NOMO-1 (cell line): ENCODE measurements at regions not wholly inside any gene's neighbourhood (a gene's known extent, or its start where the extent isn't known, plus 50 kb on each side); places are given as distances from the start of the nearest gene placed in this dataset.
"Not testable (repeated sequence)": the region's sequence is repeated elsewhere in the genome, so short reads cannot be mapped to it uniquely, and the experiment has no call there.

Experiments
- DNase-seq, 2 experiments: peaks; one replicate each; lab custom pipeline; 2025; ENCODE audit not compliant: unreplicated experiment in 2 of 2; lab: John Stamatoyannopoulos, UW

DNA sequence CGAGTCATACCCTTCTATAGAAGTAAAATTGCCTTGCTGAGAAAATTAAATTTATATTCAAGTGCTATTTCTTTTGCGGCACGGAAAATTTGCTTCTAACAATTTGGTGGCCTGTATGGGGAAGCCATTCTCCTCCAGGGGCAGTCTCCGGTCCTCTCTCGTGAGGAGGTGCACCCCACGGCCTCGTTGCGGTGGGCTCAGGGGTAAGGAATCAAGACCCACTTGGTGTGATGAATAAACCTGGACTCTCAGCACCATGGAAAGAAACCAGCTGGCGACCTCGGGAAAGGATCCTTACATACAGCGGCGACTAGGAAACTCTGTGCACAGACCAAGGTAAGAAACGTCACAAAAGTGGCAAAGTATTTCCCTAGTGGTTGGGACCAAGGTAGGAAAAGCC, 252.9 kb downstream of the DPY19L2 start:
- no peak for DNase-seq

DNA sequence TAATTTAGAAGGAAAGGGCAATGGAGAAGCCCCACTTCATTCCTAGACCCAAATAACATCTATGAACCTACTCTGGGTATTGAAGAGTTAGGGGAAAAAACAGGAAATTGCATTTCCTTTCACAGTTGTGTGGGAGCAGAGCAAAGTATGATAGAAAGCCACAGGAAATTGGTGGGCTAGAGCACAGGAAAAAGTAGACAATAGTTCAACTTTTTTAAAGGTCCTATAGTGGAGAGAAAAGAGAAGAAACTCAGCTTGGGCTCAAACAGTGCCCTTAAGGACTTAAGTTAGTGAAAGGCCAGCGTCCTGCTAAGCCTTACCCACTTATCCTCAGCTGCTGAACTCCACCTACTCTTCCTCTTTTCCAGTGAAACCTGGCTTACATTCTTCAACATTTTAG, 258.1 kb downstream of the DPY19L2 start:
- DNase-seq: no peak

DNA sequence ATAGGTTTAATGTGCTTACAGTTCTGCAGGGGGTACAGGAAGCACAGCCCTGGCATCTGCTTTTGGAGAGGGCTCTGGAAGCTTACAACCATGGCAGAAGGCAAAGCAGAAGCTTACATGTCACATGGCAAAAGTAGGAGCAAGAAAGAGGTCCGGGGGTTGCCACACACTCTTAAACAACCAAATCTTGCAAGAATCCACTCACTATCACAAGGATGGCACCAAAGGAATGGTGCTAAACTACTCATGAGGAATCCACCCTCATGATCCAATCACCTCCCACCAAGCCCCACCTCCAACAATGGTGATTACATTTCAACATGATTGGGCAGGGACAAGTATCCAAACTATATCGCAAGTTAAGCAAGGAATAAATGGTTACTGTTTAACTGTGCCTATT, 255.8 kb upstream of the AVPR1A start:
- DNase-seq: no peak

DNA sequence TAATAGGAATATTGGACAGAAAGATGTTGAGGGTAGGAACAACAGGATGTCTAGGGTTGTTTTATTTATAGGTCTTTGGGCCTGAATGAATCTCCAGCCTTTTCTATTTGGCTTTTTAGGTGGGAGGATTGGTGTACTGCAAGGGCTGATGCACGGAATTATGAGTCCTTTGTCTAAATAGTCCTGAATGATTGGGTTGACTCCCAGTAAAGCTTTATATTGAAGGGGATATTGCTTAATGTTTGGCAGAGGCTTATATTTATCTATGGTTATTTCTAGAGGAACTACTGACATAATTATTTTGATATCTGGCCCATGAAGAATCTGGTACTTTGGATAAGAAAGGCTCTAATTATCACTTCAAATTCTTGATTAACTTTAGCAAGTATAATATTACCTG, 253.6 kb upstream of the AVPR1A start:
- no peak for DNase-seq

DNA sequence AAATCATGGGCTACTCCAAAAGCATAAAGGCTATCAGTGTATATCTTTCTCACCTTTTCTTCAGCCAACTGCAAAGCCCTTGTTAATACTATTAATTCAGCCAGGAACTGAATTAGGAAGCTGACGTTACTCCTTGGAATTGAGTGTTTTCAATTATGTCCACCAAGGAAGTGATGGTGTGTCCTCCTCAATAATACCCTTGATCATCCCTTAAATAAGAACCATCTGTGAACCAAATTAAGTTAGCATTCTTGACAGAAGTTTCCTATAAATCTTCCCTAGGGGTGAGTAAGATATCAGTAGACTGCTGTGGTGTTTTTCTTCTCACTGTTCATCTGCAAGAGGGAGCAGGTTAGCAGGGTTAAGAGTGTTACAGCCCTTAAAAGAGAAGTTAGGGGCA, 252.3 kb upstream of the AVPR1A start:
- no peak for DNase-seq

DNA sequence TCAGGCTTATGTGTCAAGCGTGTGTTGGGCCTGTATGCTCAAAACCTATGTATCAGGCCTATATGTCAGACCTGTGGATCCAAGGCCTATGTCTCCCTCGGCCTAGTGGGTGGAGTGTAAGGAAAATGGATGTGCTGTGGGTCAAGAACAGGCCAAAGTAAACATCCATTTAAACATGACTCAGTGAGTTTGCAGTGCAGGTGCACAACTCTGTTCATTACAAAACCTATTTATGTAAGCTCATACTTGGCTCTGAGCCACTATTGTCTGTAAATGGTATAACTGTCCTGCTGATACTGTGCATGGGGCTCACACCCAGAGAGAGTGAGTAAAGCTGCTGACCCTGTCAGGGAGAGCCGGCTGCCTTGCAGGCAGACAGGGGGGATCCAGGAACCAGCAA, 249.7 kb upstream of the AVPR1A start:
- DNase-seq: no peak

DNA sequence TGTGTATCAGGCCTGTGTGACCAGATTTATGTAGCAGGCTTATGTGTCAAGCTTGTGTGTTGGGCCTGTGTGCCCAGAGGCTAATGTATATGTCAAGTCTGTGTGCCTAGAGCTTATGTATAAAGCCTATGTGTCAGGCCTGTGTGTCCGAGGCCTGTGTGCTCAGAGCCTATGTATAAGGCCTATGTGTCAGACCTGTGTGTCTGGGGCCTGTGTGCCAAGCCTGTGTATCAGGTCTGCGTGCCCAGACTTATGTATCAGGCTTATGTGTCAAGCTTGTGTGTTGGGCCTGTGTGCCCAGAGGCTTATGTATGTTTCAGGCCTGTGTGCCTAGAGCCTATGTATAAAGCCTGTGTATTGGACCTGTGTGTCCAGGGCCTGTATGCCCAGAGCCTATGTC, 249.3 kb upstream of the AVPR1A start:
- DNase-seq: no peak

DNA sequence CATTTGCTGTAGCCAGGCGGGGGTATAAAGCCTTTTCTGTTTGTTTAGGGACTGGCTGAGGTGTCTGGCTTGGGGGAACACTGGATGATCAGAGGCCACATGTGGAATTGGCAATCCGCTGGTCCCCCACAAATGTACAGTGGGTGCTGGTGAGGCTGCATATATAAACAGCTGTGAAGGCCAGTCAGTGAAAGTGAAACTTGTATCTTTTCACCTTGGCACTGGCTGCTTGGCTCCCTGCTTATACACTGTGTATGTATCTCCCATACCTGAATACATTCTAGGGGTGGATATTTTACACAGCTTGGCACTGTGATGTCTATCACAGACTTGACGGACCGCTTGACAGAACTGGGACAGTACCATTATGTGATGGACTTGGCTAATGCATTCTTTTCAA, 246.8 kb upstream of the AVPR1A start:
- DNase-seq: no peak

DNA sequence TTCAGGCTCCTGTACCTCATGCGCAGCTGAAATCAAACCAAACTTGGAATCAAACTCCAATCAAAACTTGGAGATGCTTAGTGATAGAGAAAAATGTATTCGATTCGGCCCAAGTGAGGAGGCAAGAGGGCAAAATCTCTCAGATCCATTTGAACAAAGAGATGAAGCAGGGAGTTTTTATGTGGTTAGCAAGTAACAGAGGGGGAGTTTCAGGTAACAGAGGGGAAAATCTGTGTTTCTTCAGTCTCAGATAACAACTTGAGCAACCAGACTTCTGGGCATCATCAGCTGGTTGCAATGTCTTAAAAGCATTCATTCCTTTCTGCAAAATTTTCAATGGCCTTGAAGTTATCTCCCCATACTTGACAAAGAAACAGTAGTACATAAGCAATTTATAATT, 245.1 kb upstream of the AVPR1A start:
- no peak for DNase-seq

DNA sequence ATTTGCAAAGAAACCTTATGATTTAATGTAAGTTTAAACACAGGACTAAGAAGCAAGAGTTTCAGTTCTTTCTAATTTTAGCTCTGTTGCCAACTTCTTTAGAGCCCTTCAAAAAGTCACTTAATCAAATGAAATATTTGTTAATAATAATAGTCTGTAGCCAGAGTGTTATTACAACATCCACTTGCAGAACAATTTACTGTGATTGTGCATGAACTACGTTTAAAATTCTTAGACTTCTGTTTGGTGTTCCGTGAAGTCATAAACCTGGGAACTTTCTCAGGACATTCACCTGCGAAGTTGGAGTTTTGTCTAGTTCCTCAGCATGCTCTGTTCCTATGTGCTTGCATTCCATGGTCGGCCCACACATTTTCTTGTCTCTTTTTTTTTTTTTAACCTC, 244.0 kb upstream of the AVPR1A start:
- DNase-seq: no peak

DNA sequence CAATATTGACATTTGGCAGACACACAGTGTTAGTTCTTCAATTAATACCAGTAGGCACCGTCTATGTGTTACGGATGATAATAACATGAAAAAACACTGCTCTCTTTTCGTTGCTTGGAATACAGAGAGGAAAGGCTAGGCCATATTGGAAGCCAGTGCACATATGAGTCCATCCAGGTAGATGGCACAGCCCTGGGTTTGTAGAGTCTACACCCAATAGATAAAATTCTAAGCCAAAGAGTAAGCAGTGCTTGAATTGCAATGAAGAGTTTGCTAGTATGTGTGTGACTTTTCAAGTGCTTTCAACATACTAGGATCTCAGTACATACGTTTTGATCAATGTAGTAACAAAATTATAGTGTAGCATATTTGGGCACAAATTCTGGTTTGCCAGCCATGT, 243.3 kb upstream of the AVPR1A start:
- no peak for DNase-seq

DNA sequence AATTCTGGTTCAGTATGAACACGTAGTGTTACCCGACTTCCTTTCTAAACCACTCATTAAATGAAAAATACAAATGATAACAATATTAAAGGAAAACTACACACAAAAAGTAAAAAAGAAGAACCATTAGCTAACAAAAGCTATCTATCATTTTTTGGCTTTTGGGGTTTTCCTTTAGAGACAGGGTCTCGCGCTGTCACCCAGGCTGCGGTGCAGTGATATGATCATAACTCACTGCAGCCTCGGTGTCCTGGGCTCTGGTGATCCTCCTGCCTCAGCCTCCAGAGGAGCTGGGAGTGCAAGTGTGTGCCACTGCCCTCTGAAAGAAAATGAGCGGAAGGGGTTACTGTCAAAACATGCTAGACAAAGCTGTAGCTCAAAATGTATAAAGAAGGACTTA, 238.2 kb upstream of the AVPR1A start:
- no peak for DNase-seq

DNA sequence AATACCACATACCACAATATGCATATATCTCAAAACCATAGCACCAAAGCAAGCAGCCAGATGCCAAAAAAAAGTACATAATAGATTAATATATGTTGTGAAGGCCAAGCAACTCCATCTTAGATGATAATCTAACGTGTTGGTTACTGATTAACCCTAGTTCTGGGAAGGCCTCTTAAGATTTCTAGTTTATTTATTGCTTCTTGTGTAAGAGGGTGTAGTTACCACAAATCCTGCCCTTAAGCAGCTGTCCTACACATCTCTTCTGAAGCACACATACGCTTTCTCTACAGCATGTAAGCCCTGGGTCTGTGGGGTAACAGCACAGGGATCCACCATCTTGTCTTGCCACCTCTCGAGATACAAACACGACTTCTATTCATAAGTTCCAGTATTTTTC, 236.8 kb upstream of the AVPR1A start:
- no peak for DNase-seq

DNA sequence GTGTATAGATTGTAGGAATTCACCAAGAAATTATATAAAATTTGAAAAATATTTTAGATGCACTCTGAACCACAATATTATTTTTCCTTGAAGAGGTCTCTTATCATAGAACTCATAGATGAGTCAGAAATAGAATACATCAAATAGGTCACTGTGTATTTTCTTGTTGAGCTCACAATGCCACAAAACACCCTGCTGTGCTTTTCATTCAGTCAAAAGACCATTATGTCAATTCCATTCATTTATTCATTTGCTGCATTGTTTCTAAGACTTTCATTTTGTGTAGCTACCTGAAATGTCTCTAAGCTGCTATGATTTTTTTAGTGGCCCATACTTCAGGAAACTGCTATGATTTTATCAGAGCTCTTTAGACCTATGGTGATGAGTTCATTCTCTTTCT, 231.9 kb upstream of the AVPR1A start:
- no peak for DNase-seq

DNA sequence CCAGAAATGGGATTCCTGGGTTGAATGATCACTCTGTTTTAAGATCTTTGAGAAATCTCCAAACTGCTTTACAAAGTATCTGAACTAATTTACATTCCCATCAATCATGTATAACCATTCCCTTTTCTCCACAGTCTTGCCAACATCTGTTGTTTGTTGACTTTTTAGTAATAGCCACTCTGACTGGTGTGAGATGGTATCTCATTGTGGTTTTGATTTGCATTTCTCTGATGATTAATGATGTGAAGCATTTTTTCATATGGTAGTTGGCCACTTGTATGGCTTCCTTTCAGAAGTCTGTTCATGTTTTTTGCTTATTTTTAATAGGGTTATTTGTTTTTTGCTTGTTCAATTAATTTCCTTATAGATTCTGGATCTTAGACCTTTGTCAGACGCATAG, 211.8 kb upstream of the AVPR1A start:
- DNase-seq: no peak

DNA sequence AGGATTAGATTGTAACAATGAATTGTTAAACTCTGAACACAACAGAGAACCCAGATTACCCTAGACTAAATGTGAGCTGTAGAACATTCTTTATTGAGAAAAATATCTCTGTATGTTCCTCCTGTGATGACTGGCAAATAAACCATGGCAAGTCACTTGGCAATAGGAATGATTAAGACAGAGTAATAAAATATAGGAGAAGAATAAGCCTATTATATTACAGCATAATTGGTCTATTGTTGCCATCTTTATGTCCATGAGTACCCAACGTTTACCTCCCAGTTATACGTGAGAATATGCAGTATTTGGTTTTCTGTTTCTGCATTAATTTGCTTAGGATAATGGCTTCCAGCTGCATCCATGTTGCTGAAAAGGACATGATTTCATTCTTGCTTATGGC, 211.2 kb upstream of the AVPR1A start:
- no peak for DNase-seq

DNA sequence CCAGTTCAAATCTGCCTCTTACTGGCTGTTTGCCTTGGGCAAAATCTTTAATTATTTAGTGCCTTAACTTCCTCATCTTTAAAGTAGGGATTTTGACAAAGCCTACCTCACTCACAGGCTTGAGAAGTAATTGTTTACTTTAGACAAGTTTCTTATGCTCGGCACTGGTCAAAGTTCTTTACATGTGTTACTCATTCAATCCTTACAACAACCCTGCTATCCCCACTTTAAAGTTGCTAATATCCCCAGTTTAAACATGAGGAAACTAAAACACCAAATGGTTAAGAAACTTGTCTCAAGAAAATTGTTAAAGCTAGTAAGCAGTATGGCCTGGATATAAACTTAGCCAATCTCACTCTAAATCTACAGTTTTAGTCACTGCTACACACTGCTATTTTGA, 204.0 kb upstream of the AVPR1A start:
- no peak for DNase-seq

DNA sequence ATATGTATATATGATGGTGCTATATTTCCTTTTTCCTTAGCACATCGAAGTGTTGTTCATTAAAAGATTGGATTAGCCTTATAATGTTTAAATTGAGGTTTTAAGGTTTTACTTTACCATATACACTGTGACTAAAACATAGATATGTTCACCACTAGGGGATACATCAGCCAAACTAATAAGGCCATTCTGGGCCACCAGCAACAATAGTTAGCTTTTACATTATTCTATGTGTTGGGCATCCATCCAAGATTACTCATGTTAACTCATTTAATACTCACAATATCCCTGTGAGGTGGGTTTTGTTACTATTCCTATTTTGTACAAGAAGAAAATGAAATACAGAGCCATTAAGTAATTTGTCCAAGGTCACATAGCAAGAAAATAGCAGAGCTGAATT, 202.6 kb upstream of the AVPR1A start:
- no peak for DNase-seq

DNA sequence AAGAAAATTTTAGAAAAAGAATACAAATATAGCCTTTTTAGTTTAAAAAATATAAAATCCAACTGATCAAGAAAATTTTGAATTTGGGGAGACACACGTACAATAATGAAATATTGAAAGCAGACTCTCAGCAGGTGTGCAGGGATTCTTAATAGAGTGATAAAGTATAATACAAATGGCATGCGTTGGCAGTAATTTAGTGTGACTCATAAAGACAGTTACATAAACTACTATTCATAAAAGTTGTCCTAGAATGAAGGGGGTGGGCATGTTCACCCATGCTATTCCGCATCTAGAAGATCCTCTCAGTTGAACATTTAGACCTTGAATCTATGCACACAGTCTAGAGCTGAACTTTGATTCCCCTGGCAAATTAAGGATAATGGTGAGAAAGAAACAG, 200.4 kb upstream of the AVPR1A start:
- DNase-seq: no peak

DNA sequence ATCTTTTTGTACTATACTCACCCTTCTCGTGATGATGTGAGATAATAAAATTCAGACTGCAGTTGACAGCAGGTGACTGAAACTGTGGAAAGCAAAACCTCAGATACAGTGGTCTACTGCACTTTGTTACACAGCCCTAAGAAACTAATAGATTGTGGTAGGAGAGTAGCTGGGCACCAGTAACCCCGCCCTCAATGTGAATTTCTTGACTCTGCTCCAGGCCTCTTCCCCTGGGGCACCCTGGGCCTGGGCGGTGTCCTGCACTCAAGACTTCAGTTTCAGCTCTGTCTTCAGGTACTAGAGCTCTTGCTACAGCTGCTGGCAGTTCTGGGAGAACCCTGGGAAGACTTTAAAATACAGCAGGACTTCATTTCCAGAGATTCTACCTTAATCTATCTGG, 197.6 kb upstream of the AVPR1A start:
- DNase-seq: no peak

DNA sequence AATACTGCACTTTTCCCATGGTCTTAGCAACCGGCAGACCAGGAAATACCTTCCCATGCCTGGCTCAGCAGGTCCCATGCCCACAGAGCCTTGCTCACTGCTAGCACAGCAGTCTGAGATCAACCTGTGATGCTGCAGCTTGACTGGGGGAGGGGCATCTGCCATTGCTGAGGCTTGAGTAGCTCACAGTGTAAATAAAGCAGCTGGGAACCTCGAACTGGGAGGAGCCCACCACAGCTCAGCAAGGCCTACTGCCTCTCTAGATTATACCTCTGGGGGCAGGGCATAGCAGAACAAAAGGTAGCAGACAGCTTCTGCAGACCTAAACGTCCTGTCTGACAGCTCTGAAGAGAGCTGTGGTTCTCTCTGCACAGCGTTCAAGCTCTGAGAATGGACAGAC, 186.2 kb upstream of the AVPR1A start:
- not testable (repeated sequence) for DNase-seq

DNA sequence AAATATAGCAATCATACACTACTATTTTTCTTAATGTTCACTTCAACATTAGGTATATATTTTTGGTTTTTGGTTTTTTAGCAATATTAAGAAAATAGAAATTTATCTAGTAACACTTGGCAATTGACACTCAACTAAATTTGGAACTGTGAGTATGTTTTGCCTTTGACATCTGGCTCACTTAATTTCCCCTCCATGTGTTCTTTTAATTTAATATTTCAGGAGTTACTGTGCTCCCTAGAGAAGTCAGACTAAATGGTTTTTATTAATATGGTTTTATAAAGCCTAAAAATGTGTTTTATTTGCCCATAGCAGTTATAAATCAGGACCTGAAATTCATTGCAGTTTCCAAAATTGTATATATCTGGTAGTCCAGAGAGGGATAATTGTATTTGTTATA, 175.3 kb upstream of the AVPR1A start:
- DNase-seq: no peak

DNA sequence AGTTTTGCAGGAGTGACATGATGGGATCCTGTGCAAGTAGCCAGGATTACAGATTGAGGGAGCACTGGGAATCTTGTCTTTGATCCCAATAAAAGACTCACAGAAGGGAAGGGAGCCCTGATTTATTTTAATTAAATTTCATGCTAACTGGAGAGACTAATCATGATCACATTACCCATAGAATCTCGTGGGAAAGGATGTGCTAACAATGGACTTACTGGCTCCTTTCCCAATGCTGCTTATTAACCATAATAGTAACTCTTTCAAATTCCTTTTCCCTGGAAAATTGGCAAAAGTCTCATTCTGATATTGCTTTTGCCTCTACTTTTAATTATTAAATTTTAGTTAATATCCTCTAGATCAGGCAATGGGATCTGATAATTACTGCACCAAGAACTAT, 174.8 kb upstream of the AVPR1A start:
- DNase-seq: no peak

DNA sequence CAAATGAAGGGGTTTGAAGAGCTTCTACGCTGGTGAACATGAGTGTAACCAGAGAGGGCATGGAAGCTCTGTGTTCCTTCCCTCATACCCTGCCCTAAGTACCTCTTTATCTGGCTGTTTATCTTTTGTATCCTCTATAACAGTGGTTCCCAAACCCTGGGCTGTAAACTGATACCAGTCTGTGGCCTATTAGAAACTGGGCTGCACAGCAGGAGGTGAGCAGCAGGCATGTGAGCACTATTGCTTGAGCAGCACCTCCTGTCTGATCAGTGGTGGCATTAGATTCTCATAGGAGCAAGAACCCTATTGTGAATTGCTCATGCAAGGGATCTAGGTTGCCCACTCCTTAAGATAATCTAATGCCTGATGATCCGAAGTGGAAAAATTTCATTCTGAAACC, 172.9 kb upstream of the AVPR1A start:
- no peak for DNase-seq
